Rectal smooth muscle tissue (tissue), 1 donor: ENCODE measurements at regions not wholly inside any gene's neighbourhood (a gene's known extent, or its start where the extent isn't known, plus 50 kb on each side); places are given as distances from the start of the nearest gene placed in this dataset.

ENCODE experiments used
- H3K27ac ChIP-seq: one replicate; pipeline ENCODE4 v1.7.0; 2013; ENCODE audit warnings: low read depth, low read length, inconsistent platforms
- H3K27me3 ChIP-seq: one replicate; pipeline ENCODE4 v1.7.0; 2013; ENCODE audit warnings: low read length; ENCODE audit not compliant: control insufficient read depth, insufficient read depth
- H3K36me3 ChIP-seq: one replicate; pipeline ENCODE4 v1.7.0; 2013; ENCODE audit warnings: low read length; ENCODE audit not compliant: control insufficient read depth, insufficient read depth
- H3K4me1 ChIP-seq: one replicate; pipeline ENCODE4 v1.7.0; 2013; ENCODE audit warnings: low read length; ENCODE audit not compliant: control insufficient read depth, insufficient read depth
- H3K4me3 ChIP-seq: one replicate; pipeline ENCODE4 v1.7.0; 2013; ENCODE audit warnings: low read length
- H3K9ac ChIP-seq: one replicate; pipeline ENCODE4 v1.7.0; 2013; ENCODE audit warnings: low read length

- no peak overlapping the region for H3K4me3 ChIP-seq
- H3K9ac ChIP-seq: no peak overlapping the region
- no peaks in the 10 kb centered on the region for H3K36me3 ChIP-seq
- H3K27ac ChIP-seq: no peak overlapping the region
- H3K27me3 ChIP-seq: peaks cover 4% of the 10 kb centered on the region
- no peaks in the 10 kb centered on the region for H3K4me1 ChIP-seq
These were observed 280.3 kb upstream of the POU3F1 start for GRCh38 chr1:38326856-38327255.

- no peak overlapping the region for H3K27ac ChIP-seq
- no peak overlapping the region for H3K4me3 ChIP-seq
- H3K27me3 ChIP-seq: peaks cover 4% of the 10 kb centered on the region
- H3K36me3 ChIP-seq: no peaks in the 10 kb centered on the region
- H3K9ac ChIP-seq: no peak overlapping the region
- H3K4me1 ChIP-seq: no peaks in the 10 kb centered on the region
These were observed 279.5 kb upstream of the POU3F1 start for GRCh38 chr1:38326135-38326534.

GRCh38 chr1:38312753-38313152 lies 266.2 kb upstream of the POU3F1 start:
- no peaks in the 10 kb centered on the region for H3K27me3 ChIP-seq
- H3K27ac ChIP-seq: no peak overlapping the region
- no peaks in the 10 kb centered on the region for H3K36me3 ChIP-seq
- no peaks in the 10 kb centered on the region for H3K4me1 ChIP-seq
- no peak overlapping the region for H3K4me3 ChIP-seq
- H3K9ac ChIP-seq: no peak overlapping the region

GRCh38 chr1:38310079-38310478 lies 263.5 kb upstream of the POU3F1 start:
- no peak overlapping the region for H3K27ac ChIP-seq
- no peaks in the 10 kb centered on the region for H3K27me3 ChIP-seq
- no peaks in the 10 kb centered on the region for H3K36me3 ChIP-seq
- no peak overlapping the region for H3K4me3 ChIP-seq
- no peak overlapping the region for H3K9ac ChIP-seq
- H3K4me1 ChIP-seq: no peaks in the 10 kb centered on the region

DNA sequence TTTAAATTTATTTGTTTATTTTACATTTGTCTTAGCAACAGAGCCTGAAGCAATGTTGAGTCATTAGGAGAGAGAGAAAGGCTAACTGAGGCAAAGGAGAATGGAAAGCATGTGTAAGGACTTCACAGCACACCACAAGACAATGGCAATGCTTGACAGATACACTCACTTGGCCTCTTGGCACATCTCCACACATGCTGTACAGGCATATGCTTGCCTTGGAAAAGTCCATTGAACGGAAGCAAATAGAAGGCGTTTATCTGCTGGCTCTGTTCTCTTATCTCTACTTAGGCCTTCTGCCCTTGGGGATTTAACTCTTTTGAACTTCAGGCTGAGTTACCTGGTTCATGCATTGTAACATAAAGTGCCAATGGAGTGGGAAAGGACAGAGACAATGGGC lies 262.2 kb upstream of the POU3F1 start:
- Histone ChIP-seq H3K36me3 (no peaks in the 10 kb centered on the region), H3K27ac (no peak overlapping the region), H3K9ac (no peak overlapping the region), H3K4me3 (no peak overlapping the region), H3K4me1 (no peaks in the 10 kb centered on the region), H3K27me3 (no peaks in the 10 kb centered on the region)

GRCh38 chr1:38305666-38306065 lies 259.1 kb upstream of the POU3F1 start:
- no peaks in the 10 kb centered on the region for H3K27me3 ChIP-seq
- no peaks in the 10 kb centered on the region for H3K4me1 ChIP-seq
- no peaks in the 10 kb centered on the region for H3K36me3 ChIP-seq
- H3K4me3 ChIP-seq: no peak overlapping the region
- no peak overlapping the region for H3K27ac ChIP-seq
- no peak overlapping the region for H3K9ac ChIP-seq

DNA sequence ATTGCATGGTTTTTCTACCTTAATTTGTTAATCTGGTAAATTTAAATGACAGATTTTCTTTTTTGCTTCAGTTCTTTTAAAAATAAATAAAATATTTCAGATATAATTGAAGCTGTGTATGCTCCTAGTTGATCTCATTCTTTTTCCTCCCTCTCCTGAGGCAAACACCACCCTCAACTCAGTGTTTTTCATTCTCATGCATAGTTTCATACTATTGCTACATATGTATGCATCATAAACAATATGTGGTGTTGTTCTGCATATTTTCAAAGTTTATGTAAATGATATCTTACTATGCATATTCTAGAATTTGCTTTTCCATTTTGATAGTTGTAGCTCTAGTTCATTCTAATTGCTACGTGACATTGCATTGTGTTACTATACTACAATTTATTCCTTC lies 257.2 kb upstream of the POU3F1 start:
- Histone ChIP-seq H3K27ac (no peak overlapping the region), H3K27me3 (no peaks in the 10 kb centered on the region), H3K4me3 (no peak overlapping the region), H3K4me1 (no peaks in the 10 kb centered on the region), H3K9ac (no peak overlapping the region), H3K36me3 (no peaks in the 10 kb centered on the region)

DNA sequence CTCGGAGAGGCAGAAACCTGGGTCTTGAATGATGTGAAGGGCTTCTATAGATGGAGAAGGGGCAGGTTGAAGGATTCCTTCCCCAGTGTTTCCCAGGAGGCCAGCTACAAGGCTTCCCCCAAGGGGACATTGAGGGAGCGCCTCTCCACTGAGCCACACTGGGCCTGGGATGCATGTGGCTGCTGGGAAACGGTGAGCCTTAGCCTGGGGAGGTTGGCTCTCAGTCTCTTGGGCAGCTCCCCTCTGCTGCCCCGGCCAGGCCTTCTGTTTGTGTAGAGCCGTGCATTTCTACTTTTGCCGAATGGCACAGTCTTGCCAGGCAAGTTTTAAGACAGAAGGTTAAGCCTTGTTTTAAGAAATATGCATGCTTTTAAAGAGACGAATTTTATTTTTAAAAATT lies 254.4 kb upstream of the POU3F1 start:
- Histone ChIP-seq H3K9ac (no peak overlapping the region), H3K27ac (no peak overlapping the region), H3K4me1 (no peaks in the 10 kb centered on the region), H3K27me3 (no peaks in the 10 kb centered on the region), H3K36me3 (no peaks in the 10 kb centered on the region), H3K4me3 (no peak overlapping the region)

DNA sequence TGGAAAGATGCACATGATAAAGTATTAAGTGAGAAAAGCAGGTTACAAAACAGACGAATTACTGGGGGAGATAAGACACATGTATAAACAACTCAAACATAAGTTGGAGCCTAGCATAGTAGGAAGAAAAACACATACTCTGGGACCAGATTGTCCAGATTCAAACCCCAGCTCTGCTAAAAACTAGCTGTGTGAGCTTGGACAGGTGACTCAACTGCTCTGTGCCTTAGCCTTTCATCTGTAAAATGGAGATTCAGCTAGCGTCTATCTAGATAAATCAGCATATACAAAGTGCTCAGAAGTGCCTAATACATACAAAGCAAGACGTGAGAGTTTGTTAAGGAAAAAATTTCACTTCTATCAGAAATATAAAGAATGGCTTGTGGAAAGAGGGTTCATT lies 254.0 kb upstream of the POU3F1 start:
- Histone ChIP-seq H3K4me1 (no peaks in the 10 kb centered on the region), H3K9ac (no peak overlapping the region), H3K27me3 (no peaks in the 10 kb centered on the region), H3K27ac (no peak overlapping the region), H3K4me3 (no peak overlapping the region), H3K36me3 (no peaks in the 10 kb centered on the region)

DNA sequence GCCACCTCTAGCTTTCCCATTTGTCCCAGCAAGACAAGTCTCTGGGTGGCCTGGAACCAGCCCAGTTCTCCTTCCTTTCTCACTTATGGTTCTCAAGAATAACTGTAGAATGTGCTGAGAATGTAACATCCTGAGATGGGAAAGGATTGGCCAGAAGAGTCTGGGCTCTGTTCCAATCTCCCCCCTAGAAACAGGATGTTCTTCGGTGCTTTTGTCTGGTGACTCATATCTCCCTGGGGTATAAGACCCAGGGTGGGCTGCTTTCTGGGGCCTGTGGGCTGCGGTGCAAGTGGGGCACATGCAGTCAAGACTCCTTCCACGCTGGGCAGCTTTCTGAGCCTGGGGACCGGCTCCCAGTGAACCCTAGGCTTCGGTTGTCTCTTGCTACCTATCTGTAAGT lies 251.2 kb upstream of the POU3F1 start:
- Histone ChIP-seq H3K27ac (no peak overlapping the region), H3K9ac (no peak overlapping the region), H3K4me3 (no peak overlapping the region), H3K36me3 (no peaks in the 10 kb centered on the region), H3K27me3 (peaks cover under 1% of the 10 kb centered on the region), H3K4me1 (no peaks in the 10 kb centered on the region)

- no peaks in the 10 kb centered on the region for H3K36me3 ChIP-seq
- peaks cover 7% of the 10 kb centered on the region for H3K27me3 ChIP-seq
- H3K4me1 ChIP-seq: no peaks in the 10 kb centered on the region
- no peak overlapping the region for H3K4me3 ChIP-seq
- no peak overlapping the region for H3K27ac ChIP-seq
- H3K9ac ChIP-seq: no peak overlapping the region
These were observed 250.7 kb upstream of the POU3F1 start for GRCh38 chr1:38297246-38297645.

DNA sequence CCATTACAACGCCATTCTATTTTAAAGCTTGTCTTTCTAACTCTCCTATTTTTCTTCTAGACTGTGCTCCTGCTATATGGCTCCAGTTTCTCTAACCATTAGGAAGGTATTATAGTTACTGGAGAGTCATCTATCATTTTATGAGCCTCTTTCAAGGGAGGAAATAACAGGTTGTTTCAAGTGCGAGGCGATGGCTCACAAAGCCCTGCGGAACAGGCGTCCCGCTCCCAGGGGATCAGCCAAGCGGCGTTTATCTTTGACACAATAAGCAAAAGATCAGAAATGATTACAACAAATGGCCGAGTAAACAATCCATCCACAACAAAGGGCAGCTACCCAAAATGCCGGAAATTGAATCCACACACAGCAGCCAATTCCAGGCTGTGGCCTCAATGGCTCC lies 249.5 kb upstream of the POU3F1 start:
- H3K4me3 ChIP-seq: no peak overlapping the region
- no peak overlapping the region for H3K27ac ChIP-seq
- no peaks in the 10 kb centered on the region for H3K36me3 ChIP-seq
- H3K9ac ChIP-seq: no peak overlapping the region
- peaks cover 10% of the 10 kb centered on the region for H3K27me3 ChIP-seq
- no peaks in the 10 kb centered on the region for H3K4me1 ChIP-seq

DNA sequence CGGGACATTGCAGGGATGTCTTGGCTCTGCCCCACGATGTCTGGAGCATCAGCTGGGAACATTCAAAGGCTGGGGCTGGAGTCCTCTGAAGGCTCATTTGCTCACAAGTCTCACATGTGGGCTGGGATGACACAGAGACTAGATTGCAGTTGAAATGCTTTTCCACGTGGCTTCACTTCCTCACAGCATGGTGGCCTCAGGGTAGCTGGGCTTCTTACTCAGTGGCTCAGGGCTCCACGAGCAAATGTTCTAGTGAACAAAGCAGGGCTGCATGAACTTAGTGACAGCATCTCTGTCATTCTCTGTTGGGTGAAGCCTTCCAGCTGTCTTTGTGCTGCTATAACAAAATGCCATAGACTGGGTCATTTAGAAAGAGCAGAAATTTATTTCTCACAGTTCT lies 247.0 kb upstream of the POU3F1 start:
- peaks cover 10% of the 10 kb centered on the region for H3K27me3 ChIP-seq

GRCh38 chr1:38292969-38293368 lies 246.4 kb upstream of the POU3F1 start:
- H3K9ac ChIP-seq: no peak overlapping the region
- H3K4me1 ChIP-seq: no peaks in the 10 kb centered on the region
- H3K4me3 ChIP-seq: no peak overlapping the region
- peaks cover 10% of the 10 kb centered on the region for H3K27me3 ChIP-seq
- no peaks in the 10 kb centered on the region for H3K36me3 ChIP-seq
- H3K27ac ChIP-seq: no peak overlapping the region

More for the DNA sequence above, 247.0 kb upstream of the POU3F1 start:
- H3K4me3 ChIP-seq: no peak overlapping the region
- no peak overlapping the region for H3K27ac ChIP-seq
- H3K4me1 ChIP-seq: no peaks in the 10 kb centered on the region
- H3K36me3 ChIP-seq: no peaks in the 10 kb centered on the region
- no peak overlapping the region for H3K9ac ChIP-seq
